ENCODE measurements at regions not wholly inside any gene's neighbourhood (a gene's known extent, or its start where the extent isn't known, plus 50 kb on each side); places are given as distances from the start of the nearest gene placed in this dataset.
"Not testable (repeated sequence)": the region's sequence is repeated elsewhere in the genome, so short reads cannot be mapped to it uniquely, and the experiment has no call there.

DNA sequence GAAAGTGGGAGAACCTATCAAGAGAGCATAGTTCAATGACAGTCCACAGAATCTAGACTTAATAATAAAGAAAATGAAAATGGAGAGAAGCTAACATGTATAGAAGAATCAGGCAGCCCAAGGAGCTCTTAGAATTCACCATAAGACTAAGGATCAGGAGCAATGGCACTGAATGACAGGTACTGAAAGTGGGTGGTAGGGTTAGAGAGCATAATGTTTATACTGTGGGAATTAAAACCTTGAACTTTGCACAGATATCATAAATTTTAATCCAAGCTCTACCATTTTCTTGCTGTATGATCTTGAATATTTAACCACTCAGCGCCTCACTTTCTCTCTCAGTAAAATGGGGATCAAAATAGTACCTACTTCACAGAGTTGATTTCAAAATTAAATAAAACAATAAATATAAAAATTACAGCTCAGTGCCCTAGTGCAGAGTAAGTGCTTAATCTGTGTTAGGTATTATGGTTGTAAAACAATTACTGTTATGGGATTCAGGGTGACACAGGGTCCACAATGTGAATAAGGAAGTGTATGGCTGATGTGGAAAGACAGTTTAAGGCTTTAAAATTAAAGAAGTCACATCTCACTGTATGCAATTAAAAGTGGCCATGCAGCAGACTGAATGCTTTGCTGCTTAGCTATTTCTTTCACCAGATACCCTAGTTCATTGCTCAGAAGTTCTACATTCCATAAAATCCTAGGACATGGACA lies 319.8 kb downstream of the HINT1 start:
- no peak for DNase-seq (ENCODE audit: low read depth in 2 of 3, low spot score in 2 of 3)

DNA sequence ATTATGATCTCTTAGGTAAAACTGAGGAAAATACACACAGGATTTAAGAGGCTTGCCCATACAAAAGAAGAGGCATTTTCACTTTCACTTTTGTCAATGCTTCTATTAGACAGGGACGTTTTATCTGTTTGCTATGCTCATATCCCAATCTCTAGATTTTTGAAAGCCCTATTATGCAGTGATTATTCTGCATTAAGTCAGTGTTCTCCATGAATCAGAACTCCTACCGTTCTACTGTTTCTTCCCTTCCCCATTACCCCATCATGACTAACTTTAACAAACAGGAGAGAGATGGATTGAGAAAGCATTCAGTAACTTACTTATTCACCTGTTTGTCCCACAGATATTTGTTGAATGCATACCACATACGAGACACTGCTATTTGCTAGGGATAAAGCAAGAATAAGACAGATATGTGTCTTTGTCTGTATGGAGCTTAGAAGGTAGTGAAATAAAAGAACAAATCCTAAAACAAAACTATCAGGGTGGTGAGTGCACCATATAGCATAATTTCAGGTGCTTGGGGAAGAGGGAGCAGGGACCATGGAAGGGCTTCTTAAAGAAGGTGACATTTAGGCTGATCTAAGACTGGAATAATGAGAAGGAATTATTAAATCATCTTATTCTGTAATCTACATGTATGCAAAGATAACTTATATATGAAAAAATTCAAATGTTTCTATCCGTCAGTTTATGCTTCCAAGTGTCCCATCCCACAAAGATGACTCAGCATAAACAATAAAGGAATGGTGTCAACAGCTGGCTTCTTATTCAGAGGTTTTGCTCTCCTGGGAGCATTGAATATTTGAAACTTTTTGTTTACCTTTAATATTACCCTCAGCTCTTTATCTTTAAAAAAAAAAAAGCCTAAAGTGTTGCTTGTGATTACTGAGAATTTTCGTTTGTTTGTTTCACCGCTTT lies 328.1 kb downstream of the HINT1 start:
- DNase-seq (ENCODE audit: low read depth in 2 of 3, low spot score in 2 of 3): no peak

DNA sequence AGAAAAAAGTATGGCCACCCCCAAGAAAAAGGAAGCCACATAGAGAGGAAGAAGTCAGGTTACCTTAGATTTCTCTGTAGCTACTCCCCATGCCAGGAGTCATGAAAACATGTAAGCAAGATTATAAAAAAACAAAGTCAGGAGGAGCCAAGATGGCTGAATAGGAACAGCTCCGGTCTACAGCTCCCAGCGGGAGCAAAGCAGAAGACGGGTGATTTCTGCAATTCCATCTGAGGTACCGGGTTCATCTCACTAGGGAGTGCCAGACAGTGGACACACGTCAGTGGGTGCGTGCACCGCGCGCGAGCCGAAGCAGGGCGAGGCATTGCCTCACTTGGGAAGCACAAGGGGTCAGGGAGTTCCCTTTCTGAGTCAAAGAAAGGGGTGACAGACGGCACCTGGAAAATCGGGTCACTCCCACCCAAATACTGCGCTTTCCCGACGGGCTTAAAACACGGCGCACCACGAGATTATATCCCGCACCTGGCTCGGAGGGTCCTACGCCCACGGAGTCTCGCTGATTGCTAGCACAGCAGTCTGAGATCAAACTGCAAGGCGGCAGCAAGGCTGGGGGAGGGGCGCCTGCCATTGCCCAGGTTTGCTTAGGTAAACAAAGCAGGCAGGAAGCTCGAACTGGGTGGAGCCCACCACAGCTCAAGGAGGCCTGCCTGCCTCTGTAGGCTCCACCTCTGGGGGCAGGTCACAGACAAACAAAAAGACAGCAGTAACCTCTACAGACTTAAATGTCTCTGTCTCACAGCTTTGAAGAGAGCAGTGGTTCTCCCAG lies 347.3 kb downstream of the HINT1 start:
- DNase-seq (ENCODE audit: low read depth in 2 of 3, low spot score in 2 of 3): not testable (repeated sequence)

DNA sequence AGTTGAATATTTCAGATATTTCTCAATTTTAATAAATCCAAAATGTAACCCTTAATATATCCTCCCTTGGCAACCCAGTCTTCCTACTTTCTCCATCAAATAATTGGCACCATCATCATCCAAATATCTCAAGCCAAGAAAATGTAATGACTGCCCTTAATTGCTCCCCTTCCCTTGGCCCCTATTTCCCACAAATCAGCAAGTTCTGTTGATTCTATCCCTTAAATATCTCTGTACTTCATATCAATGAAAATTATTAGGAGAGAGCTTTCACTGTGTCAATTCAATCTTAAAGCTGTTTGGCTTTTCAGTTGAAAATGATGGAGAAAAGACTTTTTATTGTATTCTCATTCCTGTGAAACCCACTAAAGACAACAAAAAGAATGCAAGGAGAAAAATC lies 349.8 kb downstream of the HINT1 start:
- no peak for DNase-seq (ENCODE audit: low read depth in 2 of 3, low spot score in 2 of 3)

DNA sequence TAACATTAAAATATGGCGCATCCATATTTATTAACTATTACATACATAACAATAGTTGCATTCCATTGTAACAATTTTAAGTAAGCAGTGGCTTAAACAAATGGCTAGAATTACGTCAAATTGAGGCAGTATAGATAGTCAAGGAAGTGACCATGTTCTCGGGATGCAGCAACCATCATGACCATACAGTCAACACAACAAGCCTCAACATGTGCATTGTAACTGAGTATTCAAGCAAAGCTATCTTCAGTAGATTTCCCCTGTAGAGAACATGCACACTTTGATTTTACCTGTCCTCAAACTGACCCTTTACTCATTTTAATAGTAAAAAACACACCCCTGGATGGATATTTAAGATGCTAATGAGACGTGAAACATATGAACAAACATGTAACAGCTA lies 356.4 kb downstream of the HINT1 start:
- DNase-seq (ENCODE audit: low read depth in 2 of 3, low spot score in 2 of 3): no peak

DNA sequence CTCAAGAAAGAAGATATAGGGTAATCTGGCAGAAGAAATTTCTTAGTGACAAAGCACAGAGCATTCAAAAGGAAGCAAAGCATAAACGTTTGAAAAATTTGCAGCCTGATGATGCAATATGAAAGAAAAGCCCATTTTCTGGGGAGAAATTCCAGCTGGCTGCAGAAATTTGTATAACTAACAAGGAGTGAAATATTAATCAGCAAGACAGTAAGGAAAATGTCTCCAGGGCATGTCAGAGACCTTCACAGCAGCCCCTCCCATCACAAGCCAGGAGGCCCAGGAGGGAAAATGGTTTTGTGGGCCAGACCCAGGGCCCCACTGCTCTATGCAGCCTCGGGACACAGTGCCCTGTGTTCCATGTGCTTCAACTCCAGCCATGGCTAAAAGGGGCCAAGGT lies 359.4 kb downstream of the HINT1 start:
- no peak for DNase-seq (ENCODE audit: low read depth in 2 of 3, low spot score in 2 of 3)

DNA sequence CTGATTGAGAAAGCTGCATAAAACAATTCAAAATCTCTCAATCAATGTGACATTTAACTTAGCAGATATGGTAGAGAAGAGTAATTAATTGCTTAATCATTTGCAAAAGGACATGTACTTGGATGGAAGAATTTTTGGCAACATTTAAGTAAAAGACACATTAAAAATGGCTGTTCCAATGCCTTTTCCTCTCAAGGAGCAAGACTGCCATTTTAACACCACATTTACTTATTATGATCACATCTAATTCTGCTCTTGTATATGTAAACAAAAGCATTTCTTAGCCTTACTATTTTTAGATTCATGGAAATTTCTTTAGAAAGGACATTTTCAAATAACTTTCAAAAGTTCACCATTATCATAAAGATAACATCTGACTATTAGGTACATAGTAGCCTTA lies 360.0 kb downstream of the HINT1 start:
- DNase-seq (ENCODE audit: low read depth in 2 of 3, low spot score in 2 of 3): no peak

DNA sequence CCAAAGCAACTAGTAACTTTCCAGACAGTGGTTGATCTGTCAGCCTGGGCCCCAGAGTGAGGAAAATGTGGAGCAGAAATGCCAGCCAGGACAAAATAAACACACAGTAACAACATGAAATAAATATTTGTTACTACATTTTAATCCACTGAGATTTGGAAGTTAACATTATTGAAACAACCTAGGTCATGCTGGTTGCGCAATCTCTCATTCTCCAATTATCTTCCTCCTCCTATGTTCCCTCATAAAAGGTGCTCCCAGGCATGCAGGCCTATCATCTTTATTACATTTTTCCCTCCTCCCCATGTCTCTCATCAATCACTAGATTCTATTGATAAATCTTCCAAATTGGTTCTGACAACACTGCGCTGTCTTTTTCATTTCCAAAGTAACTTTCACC lies 363.1 kb downstream of the HINT1 start:
- DNase-seq (ENCODE audit: low read depth in 2 of 3, low spot score in 2 of 3): no peak

DNA sequence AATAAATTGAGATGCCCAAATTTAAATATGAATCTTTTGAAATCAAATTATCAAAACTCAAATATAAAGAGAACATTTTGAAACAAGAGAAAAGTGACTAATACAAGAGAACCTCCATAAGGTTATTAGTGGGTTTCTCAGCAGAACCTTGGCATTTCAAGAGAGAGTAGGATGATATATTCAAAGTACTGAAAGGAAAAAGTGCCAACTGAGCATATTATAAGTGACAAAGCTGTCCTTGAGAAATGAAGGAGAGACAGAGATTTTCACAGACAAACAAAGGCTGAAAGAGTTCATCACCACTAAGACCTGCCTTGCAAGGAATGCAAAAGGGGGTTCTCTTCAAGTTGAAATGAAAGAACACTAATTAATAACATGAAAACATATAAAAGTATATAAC lies 366.0 kb downstream of the HINT1 start:
- DNase-seq (ENCODE audit: low read depth in 2 of 3, low spot score in 2 of 3): no peak

DNA sequence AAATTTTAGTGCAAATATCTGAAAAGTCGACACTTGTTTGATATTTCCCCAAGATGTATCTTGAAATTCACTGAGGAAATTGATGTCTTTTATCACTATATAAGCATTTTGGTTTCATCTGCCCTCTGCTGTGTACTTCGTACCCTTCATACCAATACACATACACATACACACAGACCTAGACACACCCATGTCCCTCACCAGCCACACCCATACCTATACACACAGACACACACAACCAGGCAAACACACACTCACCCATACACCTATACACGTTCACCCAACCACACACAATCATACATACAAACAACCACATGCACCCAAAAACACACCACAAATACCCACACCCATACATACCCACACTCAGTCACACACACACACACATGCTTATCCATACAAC lies 367.8 kb downstream of the HINT1 start:
- DNase-seq (ENCODE audit: low read depth in 2 of 3, low spot score in 2 of 3): no peak

DNA sequence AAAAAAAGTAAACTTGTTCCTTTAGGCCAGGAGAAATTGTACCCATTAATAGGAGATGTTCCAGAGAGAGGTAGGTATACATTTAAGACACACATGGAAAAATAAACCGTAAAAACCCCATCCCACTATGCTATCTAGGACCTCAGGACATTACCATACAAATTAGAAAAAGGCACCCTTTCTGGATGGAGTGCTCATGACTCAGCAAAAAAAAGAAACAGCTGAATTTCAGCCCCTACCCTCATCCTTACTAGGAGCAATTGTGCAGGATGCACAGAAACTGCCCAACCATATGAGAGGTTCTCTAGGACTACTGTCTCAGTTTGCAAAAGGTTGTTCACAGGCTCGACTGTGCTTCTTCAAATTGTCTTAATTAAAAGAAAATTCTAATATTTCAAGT lies 368.2 kb downstream of the HINT1 start:
- DNase-seq (ENCODE audit: low read depth in 2 of 3, low spot score in 2 of 3): no peak

DNA sequence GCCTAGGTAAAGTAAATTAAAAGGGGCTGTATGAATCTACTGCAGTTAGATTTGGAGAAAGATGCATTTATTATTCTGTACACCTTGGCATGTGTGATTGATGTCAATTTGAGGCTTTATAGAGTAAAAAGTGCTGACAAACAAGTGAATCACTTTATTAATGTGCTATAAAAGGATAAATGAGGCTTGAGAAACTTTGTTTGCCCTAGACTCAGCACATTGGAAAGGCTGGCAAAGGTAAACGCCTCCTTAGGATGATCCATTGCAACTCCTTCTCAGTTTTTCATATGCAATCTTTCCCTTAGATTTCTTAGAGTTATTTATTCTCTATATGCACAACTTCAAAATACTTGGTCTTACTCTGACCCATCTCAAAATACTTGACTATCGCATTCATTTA lies 369.0 kb downstream of the HINT1 start:
- DNase-seq (ENCODE audit: low read depth in 2 of 3, low spot score in 2 of 3): no peak

DNA sequence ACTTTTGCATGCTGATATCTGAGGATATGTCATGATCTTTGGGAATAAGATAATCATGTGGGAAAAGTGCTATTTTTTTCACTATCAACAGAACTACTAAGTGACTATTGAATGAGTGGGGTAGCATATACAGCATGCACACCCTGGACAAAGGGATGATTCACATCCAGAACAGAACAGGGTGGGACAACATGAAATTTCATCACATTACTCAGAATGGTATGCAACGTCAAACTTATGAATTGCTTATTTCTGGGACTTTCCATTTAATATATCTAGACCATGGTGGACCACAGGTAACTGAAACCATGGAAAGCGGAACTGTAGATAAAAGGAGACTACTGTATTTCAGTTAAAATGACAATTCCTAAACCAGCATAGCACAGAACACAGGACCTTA lies 370.0 kb downstream of the HINT1 start:
- DNase-seq (ENCODE audit: low read depth in 2 of 3, low spot score in 2 of 3): no peak

DNA sequence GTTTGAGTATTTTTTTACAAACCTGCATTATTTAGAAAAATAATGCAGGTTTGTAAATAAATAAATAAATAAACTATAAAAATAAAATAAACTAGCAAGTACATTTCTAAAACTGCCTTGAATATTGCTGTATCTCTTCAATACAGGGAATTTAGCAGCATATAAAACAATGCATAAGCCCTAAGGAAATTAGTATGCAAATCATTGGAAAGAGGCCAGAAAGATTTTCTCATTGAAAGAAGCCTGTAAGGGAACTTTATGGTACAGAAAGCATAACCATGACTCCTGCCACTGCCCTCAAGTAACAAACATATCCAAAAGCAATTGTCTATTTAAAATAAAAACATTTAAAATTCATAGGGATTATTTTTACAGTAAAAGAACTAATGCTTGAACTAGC lies 387.3 kb downstream of the HINT1 start:
- DNase-seq (ENCODE audit: low read depth in 2 of 3, low spot score in 2 of 3): no peak

DNA sequence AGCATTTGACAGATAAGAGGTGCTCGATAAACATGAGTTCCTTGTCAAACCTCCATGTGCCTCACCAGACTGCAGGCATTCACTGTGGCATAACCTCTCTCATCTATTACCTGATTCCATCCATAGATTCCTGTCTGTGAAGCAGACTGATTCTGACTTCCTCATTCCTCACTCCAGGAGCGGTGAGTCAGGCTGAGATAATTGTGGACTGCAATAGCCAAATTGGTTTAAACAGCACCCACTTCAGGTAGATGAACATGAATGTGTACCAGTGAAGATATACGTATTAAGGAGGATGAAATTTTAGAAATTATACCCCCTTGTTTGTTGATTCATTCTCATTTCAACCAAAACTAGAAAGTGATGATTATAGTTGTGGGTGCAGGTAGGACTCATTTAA lies 391.2 kb downstream of the HINT1 start:
- DNase-seq (ENCODE audit: low read depth in 2 of 3, low spot score in 2 of 3): no peak

DNA sequence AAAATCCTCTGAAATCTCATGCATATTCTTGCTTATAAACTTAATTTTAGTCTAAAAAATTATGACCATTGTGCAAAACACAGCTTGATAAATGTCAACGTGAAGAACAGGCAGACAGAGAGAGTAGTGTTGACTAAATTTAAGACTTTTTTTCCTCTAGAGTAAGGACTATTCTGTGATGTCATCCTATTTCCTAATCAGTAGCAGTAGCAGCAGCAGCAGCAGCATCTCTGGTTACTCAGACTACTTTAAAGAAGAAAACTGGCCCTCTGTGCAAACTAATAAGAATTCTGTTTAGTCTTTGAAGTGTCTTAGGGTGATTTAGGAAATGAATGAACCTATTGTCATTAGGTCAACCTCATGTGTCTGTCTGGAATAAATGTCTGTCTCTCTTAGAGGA lies 403.0 kb downstream of the HINT1 start:
- DNase-seq (ENCODE audit: low read depth in 2 of 3, low spot score in 2 of 3): no peak

DNA sequence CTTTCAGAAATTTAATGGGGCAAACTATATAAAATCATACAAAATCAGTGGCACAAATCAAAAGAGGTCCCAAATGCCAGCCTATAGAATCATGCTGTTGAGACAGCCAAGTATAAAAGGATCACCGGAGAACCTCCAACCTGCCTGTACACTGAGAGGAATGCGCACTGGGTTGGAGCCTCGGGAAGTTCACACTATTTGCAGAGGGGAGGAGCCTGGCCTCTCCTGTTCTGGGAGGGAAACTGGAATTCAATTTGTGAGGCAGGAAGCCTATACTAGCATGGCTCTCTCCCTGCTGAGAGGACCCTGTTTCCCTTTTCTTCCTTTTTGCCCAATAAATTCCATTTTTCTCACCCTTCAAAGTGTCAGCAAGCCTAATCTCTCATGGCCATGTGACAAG lies 406.0 kb downstream of the HINT1 start:
- no peak for DNase-seq (ENCODE audit: low read depth in 2 of 3, low spot score in 2 of 3)

DNA sequence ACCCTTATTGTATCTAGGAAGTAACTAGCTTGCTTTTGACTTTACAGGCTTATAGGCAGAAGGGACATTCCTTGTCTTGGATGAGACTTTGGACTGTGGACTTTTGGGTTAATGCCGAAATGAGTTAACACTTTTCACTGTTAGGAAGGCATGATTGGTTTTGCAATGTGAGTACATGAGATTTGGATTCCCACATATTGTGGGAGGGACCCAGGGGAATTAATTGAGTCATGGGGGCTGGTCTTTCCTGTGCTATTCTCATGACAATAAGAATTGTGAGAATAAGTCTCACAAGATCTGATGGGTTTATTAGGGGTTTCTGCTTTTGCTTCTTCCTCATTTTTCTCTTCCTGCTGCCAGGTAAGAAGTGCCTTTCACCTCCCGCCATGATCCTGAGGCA lies 417.5 kb downstream of the HINT1 start:
- DNase-seq (ENCODE audit: low read depth in 2 of 3, low spot score in 2 of 3): no peak

DNA sequence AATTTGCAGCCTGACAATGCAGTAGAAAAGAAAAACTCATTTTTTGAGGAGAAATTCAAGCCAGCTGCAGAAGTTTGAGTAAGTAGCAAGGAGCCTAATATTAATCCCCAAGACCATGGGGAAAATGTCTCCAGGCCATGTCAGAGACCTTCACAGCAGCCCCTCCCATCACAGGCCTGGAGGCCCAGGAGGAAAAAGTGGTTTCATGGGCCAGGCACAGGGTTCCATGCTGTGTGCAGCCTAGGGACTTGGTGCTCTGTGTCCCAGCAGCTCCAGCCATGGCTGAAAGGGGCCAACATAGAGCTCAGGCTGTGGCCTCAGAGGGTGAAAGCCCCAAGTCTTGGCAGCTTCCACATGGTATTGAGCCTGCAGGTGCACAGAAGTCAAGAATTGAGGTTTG lies 418.4 kb downstream of the HINT1 start:
- not testable (repeated sequence) for DNase-seq (ENCODE audit: low read depth in 2 of 3, low spot score in 2 of 3)

DNA sequence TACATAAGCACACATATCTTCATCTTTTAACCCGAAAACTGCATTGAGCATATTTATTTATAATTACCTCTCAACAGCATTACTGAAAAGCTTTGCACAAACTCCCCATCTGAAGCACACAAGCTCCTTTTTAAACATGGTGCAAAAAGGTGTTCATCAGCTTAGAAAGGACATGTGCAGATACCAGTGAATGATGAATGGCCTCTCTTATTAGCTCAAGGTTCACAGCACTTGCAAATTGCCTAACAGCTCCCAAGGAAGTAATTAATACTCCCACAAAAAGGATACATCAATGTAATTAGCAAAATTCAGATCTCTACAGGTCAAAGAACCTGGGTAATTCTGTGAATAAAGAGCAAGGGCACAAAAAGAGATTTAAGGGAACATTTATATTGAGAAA lies 422.0 kb downstream of the HINT1 start:
- DNase-seq (ENCODE audit: low read depth in 2 of 3, low spot score in 2 of 3): no peak

DNA sequence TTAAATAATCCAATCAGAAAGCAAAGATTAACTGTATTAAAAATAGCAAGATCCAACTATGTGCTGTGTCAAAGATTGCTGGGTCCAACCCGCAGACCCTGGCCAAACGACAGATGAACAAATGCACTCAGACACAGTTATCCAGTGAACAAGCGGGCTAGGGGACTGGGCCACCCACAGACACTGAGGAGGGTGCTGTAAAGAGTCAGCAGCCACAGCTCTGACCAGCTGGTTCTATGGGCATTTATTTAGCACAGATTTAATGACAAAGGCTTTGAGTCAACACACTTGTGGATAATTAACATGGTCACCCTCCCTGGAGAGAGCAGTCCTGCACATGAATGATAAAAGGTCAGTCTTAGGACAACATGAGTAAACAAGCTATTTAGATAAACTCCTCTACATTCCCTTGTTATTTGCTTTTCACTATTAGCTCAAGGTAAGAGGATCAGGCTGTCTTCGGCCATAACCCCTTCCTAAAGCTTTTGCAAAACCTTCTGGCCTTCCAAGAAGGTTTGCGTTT lies 424.9 kb downstream of the HINT1 start:
- DNase-seq (ENCODE audit: low read depth in 2 of 3, low spot score in 2 of 3): no peak

DNA sequence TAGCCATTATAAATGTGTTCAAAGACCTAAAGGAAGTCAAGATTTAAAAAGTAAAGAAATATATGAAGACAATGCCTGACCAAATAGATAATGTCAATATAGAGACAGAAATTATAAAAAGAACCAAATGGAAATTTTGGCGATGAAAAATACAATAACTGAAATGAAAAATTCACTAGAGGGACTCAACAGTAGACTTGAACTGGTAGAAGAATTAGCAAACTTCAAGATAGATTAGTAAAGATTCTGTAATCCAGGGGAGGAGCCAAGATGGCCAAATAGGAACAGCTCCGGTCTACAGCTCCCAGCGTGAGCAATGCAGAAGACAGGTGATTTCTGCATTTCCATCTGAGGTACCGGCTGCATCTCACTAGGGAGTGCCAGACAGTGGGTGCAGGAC lies 433.2 kb downstream of the HINT1 start:
- DNase-seq (ENCODE audit: low read depth in 2 of 3, low spot score in 2 of 3): no peak
